Fibroblast of skin of back (primary cell): ENCODE measurements at regions not wholly inside any gene's neighbourhood (a gene's known extent, or its start where the extent isn't known, plus 50 kb on each side); places are given as distances from the start of the nearest gene placed in this dataset.
"Not testable (repeated sequence)": the region's sequence is repeated elsewhere in the genome, so short reads cannot be mapped to it uniquely, and the experiment has no call there.

Experiments used
- DNase-seq: peaks from one replicate; pipeline ENCODE4 v3.0.0-alpha.2; 2013

GRCh38 chr15:20069043-20069442 lies 472.6 kb downstream of the GOLGA6L6 start:
- DNase-seq: not testable (repeated sequence)

- not testable (repeated sequence) for DNase-seq
These were observed 475.4 kb downstream of the GOLGA6L6 start for GRCh38 chr15:20066173-20066572.

GRCh38 chr15:20065508-20065907 lies 476.1 kb downstream of the GOLGA6L6 start:
- not testable (repeated sequence) for DNase-seq

GRCh38 chr15:20063167-20063566 lies 478.4 kb downstream of the GOLGA6L6 start:
- not testable (repeated sequence) for DNase-seq

GRCh38 chr15:20060838-20061237 lies 480.8 kb downstream of the GOLGA6L6 start:
- DNase-seq: not testable (repeated sequence)

GRCh38 chr15:20056871-20057270 lies 484.7 kb downstream of the GOLGA6L6 start:
- DNase-seq: not testable (repeated sequence)

GRCh38 chr15:20055921-20056320 lies 485.7 kb downstream of the GOLGA6L6 start:
- DNase-seq: not testable (repeated sequence)

GRCh38 chr15:20048189-20048588 lies 493.4 kb downstream of the GOLGA6L6 start:
- not testable (repeated sequence) for DNase-seq

- DNase-seq: not testable (repeated sequence)
These were observed 496.4 kb downstream of the GOLGA6L6 start for GRCh38 chr15:20045165-20045564.

GRCh38 chr15:20040691-20041090 lies 500.9 kb downstream of the GOLGA6L6 start:
- not testable (repeated sequence) for DNase-seq

GRCh38 chr15:20025040-20025439 lies 516.6 kb downstream of the GOLGA6L6 start:
- not testable (repeated sequence) for DNase-seq

- not testable (repeated sequence) for DNase-seq
These were observed 519.3 kb downstream of the GOLGA6L6 start for GRCh38 chr15:20022349-20022748.

- not testable (repeated sequence) for DNase-seq
These were observed 520.2 kb downstream of the GOLGA6L6 start for GRCh38 chr15:20021351-20021750.

- DNase-seq: not testable (repeated sequence)
These were observed 521.0 kb downstream of the GOLGA6L6 start for GRCh38 chr15:20020588-20020987.

GRCh38 chr15:20019758-20020157 lies 521.8 kb downstream of the GOLGA6L6 start:
- DNase-seq: not testable (repeated sequence)

- not testable (repeated sequence) for DNase-seq
These were observed 524.0 kb downstream of the GOLGA6L6 start for GRCh38 chr15:20017581-20017980.

GRCh38 chr15:20016941-20017340 lies 524.7 kb downstream of the GOLGA6L6 start:
- DNase-seq: not testable (repeated sequence)

- not testable (repeated sequence) for DNase-seq
These were observed 528.8 kb downstream of the GOLGA6L6 start for GRCh38 chr15:20012837-20013236.

GRCh38 chr15:20010759-20011158 lies 530.8 kb downstream of the GOLGA6L6 start:
- not testable (repeated sequence) for DNase-seq

GRCh38 chr15:20009619-20010018 lies 532.0 kb downstream of the GOLGA6L6 start:
- DNase-seq: not testable (repeated sequence)

- not testable (repeated sequence) for DNase-seq
These were observed 534.3 kb downstream of the GOLGA6L6 start for GRCh38 chr15:20007338-20007737.

- not testable (repeated sequence) for DNase-seq
These were observed 538.1 kb downstream of the GOLGA6L6 start for GRCh38 chr15:20003471-20003870.

GRCh38 chr15:20002560-20002959 lies 539.0 kb downstream of the GOLGA6L6 start:
- not testable (repeated sequence) for DNase-seq

- not testable (repeated sequence) for DNase-seq
These were observed 544.9 kb downstream of the GOLGA6L6 start for GRCh38 chr15:19996574-19997194.
